GM18951 (cell line): ENCODE measurements at regions not wholly inside any gene's neighbourhood (a gene's known extent, or its start where the extent isn't known, plus 50 kb on each side); places are given as distances from the start of the nearest gene placed in this dataset.
"Not testable (repeated sequence)": the region's sequence is repeated elsewhere in the genome, so short reads cannot be mapped to it uniquely, and the experiment has no call there.

Experiments
- POLR2A ChIP-seq: IDR thresholded peaks from 4 replicates; pipeline ENCODE4 v1.6.1; 2011; ENCODE audit warnings: mild to moderate bottlenecking; ENCODE audit not compliant: insufficient read length, insufficient read depth; ENCODE audit errors: extremely low read depth
- in situ Hi-C: fragments of 300-500 bp; cut with MboI; formaldehyde crosslinking; loops from one replicate; pipeline ENCODE4 v1.12.0; 2022; ENCODE audit warnings: low sequenced_read_pairs, mixed read lengths, inconsistent platforms; ENCODE audit not compliant: unreplicated experiment

- no peak for TF ChIP-seq POLR2A
- in situ Hi-C loops: no loop called here
These were observed 119.0 kb upstream of the SERPINE2 start for GRCh38 chr2:224158061-224158460.

- in situ Hi-C loops: no loop called here
- TF ChIP-seq POLR2A: no peak
These were observed 118.6 kb upstream of the SERPINE2 start for GRCh38 chr2:224157655-224158054.

- no peak for TF ChIP-seq POLR2A
- in situ Hi-C loops: no loop called here
These were observed 117.3 kb upstream of the SERPINE2 start for GRCh38 chr2:224156436-224156835.

GRCh38 chr2:224155896-224156295 lies 116.8 kb upstream of the SERPINE2 start:
- in situ Hi-C loops: no loop called here
- TF ChIP-seq POLR2A: no peak

- in situ Hi-C loops: no loop called here
- no peak for TF ChIP-seq POLR2A
These were observed 116.3 kb upstream of the SERPINE2 start for GRCh38 chr2:224155371-224155770.

- no peak for TF ChIP-seq POLR2A
- in situ Hi-C loops: no loop called here
These were observed 112.7 kb upstream of the SERPINE2 start for GRCh38 chr2:224151680-224152310.

- TF ChIP-seq POLR2A: no peak
- in situ Hi-C loops: no loop called here
These were observed 112.1 kb upstream of the SERPINE2 start for GRCh38 chr2:224151161-224151560.

GRCh38 chr2:224148058-224148457 lies 109.0 kb upstream of the SERPINE2 start:
- in situ Hi-C loops: not testable (repeated sequence)

GRCh38 chr2:224147174-224147573 lies 108.1 kb upstream of the SERPINE2 start:
- in situ Hi-C loops: no loop called here
- TF ChIP-seq POLR2A: no peak

- in situ Hi-C loops: no loop called here
- TF ChIP-seq POLR2A: no peak
These were observed 107.5 kb upstream of the SERPINE2 start for GRCh38 chr2:224146356-224147160.

- no peak for TF ChIP-seq POLR2A
- in situ Hi-C loops: no loop called here
These were observed 106.8 kb upstream of the SERPINE2 start for GRCh38 chr2:224145751-224146355.

- in situ Hi-C loops: no loop called here
- no peak for TF ChIP-seq POLR2A
These were observed 104.4 kb upstream of the SERPINE2 start for GRCh38 chr2:224143526-224143925.

- TF ChIP-seq POLR2A: no peak
- in situ Hi-C loops: no loop called here
These were observed 103.6 kb upstream of the SERPINE2 start for GRCh38 chr2:224142397-224143312.
